ENCODE measurements at regions not wholly inside any gene's neighbourhood (a gene's known extent, or its start where the extent isn't known, plus 50 kb on each side); places are given as distances from the start of the nearest gene placed in this dataset.

DNA sequence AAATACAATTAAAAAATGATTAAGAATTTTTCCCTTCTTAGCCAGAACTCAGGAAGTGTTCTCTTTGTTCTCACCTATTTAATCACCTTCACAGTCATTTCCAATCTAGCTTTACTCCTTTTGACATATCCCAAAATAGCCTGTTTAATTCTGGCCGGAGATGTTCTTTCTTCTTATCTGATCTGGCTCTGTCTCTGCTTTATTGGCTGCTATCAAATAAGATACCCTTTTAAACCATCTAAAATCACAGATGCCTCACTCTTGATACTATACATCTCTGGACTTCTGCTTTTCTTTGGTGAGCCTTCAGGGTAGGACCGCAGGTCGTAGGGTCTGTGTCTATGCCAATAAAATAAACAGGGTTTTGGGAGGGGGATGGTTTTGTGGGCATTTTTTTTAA is 319.2 kb upstream of the SEMA6D start:
- intact Hi-C loops (cut with micrococcal nuclease; ENCODE audit: unreplicated experiment), result no loop called here
- DNase-seq (ENCODE audit: low read depth, low spot score) (no peak), ATAC-seq (no peak)
- Histone ChIP-seq H3K4me3 (ENCODE audit: low read depth in 2 of 2, low read length in 2 of 2) (no peak overlapping the region), H3K4me1 (ENCODE audit: control insufficient read depth, insufficient read depth, low read length) (no peaks in the 10 kb centered on the region), H3K9me3 (ENCODE audit: control insufficient read depth, insufficient read depth, low read depth, low read length) (no peaks in the 10 kb centered on the region; the same call in 1 of the 2 replicates), H3K27ac (ENCODE audit: low read length) (no peak overlapping the region), H3K27me3 (ENCODE audit: control insufficient read depth, insufficient read depth, low read length) (no peaks in the 10 kb centered on the region), H3K36me3 (ENCODE audit: control insufficient read depth, insufficient read depth, low read length) (no peaks in the 10 kb centered on the region)
- ChIA-PET CTCF (no interaction called here), POLR2A (no interaction called here)
- in situ Hi-C loops (cut with HindIII; ENCODE audit: low pct_unique_long_range_greater_than_20kb, low sequenced_read_pairs), result no loop called here
- BruUV-seq (replicated peaks), result no TSS peak
- TF ChIP-seq, protein P1, sequence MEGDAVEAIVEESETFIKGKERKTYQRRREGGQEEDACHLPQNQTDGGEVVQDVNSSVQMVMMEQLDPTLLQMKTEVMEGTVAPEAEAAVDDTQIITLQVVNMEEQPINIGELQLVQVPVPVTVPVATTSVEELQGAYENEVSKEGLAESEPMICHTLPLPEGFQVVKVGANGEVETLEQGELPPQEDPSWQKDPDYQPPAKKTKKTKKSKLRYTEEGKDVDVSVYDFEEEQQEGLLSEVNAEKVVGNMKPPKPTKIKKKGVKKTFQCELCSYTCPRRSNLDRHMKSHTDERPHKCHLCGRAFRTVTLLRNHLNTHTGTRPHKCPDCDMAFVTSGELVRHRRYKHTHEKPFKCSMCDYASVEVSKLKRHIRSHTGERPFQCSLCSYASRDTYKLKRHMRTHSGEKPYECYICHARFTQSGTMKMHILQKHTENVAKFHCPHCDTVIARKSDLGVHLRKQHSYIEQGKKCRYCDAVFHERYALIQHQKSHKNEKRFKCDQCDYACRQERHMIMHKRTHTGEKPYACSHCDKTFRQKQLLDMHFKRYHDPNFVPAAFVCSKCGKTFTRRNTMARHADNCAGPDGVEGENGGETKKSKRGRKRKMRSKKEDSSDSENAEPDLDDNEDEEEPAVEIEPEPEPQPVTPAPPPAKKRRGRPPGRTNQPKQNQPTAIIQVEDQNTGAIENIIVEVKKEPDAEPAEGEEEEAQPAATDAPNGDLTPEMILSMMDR (IDR thresholded peaks at IDR 0.05), result no peak
- TF ChIP-seq POLR2AphosphoS5 (IDR thresholded peaks at IDR 0.05; ENCODE audit: low read depth, low read length), result no peak
- no peak for TF ChIP-seq SIN3A (IDR thresholded peaks at IDR 0.05; ENCODE audit: borderline replicate concordance, insufficient read depth, low read depth, low read length)
- TF ChIP-seq TCF7L2 (IDR thresholded peaks at IDR 0.05; ENCODE audit: low read depth, low read length), result no peak
- TF ChIP-seq, protein P2, sequence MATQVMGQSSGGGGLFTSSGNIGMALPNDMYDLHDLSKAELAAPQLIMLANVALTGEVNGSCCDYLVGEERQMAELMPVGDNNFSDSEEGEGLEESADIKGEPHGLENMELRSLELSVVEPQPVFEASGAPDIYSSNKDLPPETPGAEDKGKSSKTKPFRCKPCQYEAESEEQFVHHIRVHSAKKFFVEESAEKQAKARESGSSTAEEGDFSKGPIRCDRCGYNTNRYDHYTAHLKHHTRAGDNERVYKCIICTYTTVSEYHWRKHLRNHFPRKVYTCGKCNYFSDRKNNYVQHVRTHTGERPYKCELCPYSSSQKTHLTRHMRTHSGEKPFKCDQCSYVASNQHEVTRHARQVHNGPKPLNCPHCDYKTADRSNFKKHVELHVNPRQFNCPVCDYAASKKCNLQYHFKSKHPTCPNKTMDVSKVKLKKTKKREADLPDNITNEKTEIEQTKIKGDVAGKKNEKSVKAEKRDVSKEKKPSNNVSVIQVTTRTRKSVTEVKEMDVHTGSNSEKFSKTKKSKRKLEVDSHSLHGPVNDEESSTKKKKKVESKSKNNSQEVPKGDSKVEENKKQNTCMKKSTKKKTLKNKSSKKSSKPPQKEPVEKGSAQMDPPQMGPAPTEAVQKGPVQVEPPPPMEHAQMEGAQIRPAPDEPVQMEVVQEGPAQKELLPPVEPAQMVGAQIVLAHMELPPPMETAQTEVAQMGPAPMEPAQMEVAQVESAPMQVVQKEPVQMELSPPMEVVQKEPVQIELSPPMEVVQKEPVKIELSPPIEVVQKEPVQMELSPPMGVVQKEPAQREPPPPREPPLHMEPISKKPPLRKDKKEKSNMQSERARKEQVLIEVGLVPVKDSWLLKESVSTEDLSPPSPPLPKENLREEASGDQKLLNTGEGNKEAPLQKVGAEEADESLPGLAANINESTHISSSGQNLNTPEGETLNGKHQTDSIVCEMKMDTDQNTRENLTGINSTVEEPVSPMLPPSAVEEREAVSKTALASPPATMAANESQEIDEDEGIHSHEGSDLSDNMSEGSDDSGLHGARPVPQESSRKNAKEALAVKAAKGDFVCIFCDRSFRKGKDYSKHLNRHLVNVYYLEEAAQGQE (IDR thresholded peaks at IDR 0.05; ENCODE audit: insufficient read depth in 1 of 2, low read depth in 2 of 2, low read length in 1 of 2), result no peak

DNA sequence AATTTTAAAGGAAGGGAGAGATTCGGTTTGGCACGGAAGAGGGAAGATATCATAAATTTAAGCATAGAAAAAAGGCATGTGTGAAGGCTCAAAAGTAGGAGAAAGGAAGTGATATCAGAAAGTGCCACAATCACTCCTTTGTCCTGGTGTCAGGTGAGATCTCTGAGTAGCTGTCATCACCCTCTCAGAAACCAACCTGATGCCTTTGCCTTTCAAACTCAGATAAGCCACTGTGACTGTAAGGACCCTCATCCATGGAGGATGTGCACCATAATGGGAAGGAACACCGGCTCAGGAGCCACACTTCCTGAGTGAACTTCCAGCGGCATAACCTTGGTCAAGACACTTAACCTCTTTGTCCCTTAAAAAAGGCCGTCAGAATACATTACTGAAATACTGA is 318.7 kb upstream of the SEMA6D start:
- ATAC-seq (no peak), DNase-seq (ENCODE audit: low read depth, low spot score) (no peak)
- TF ChIP-seq, protein P2 (IDR thresholded peaks at IDR 0.05; ENCODE audit: insufficient read depth in 1 of 2, low read depth in 2 of 2, low read length in 1 of 2), result no peak
- TF ChIP-seq SIN3A (IDR thresholded peaks at IDR 0.05; ENCODE audit: borderline replicate concordance, insufficient read depth, low read depth, low read length) (no peak), TCF7L2 (IDR thresholded peaks at IDR 0.05; ENCODE audit: low read depth, low read length) (no peak)
- TF ChIP-seq, protein P1 (IDR thresholded peaks at IDR 0.05), result no peak
- Histone ChIP-seq H3K27me3 (ENCODE audit: control insufficient read depth, insufficient read depth, low read length) (no peaks in the 10 kb centered on the region), H3K4me1 (ENCODE audit: control insufficient read depth, insufficient read depth, low read length) (no peaks in the 10 kb centered on the region), H3K9me3 (ENCODE audit: control insufficient read depth, insufficient read depth, low read depth, low read length) (no peaks in the 10 kb centered on the region; the same call in 1 of the 2 replicates), H3K4me3 (ENCODE audit: low read depth in 2 of 2, low read length in 2 of 2) (no peak overlapping the region), H3K27ac (ENCODE audit: low read length) (no peak overlapping the region), H3K36me3 (ENCODE audit: control insufficient read depth, insufficient read depth, low read length) (no peaks in the 10 kb centered on the region)
- in situ Hi-C loops (cut with HindIII; ENCODE audit: low pct_unique_long_range_greater_than_20kb, low sequenced_read_pairs), result no loop called here
- ChIA-PET CTCF (no interaction called here), POLR2A (no interaction called here)
- intact Hi-C loops (cut with micrococcal nuclease; ENCODE audit: unreplicated experiment), result no loop called here
- BruUV-seq (replicated peaks), result no TSS peak
